H9 (cell line): ENCODE measurements at regions not wholly inside any gene's neighbourhood (a gene's known extent, or its start where the extent isn't known, plus 50 kb on each side); places are given as distances from the start of the nearest gene placed in this dataset.

Source experiments
- DNase-seq: peaks from one replicate; pipeline ENCODE4 v3.0.0-alpha.2; 2017
- H2AFZ ChIP-seq: one replicate; pipeline ENCODE4 v1.6.1; 2013; ENCODE audit warnings: mild to moderate bottlenecking, low read length, control low read depth, moderate library complexity
- H2AK5ac ChIP-seq: 2 replicates; pipeline ENCODE4 v1.6.1; 2013; ENCODE audit warnings: low read length, control low read depth, mixed read lengths; ENCODE audit not compliant: insufficient read length
- H2BK120ac ChIP-seq: one replicate; pipeline ENCODE4 v1.6.1; 2013; ENCODE audit warnings: low read depth, mild to moderate bottlenecking, low read length, control low read depth, inconsistent platforms; ENCODE audit not compliant: poor library complexity, severe bottlenecking
- H2BK12ac ChIP-seq: 2 replicates; pipeline ENCODE4 v1.6.1; 2013; ENCODE audit warnings: low read length, control low read depth, mixed read lengths, low read depth; ENCODE audit not compliant: insufficient read length
- H2BK15ac ChIP-seq: 2 replicates; pipeline ENCODE4 v1.6.1; 2013; ENCODE audit warnings: low read depth, low read length, control low read depth
- H2BK20ac ChIP-seq: one replicate; pipeline ENCODE4 v1.6.1; 2013; ENCODE audit warnings: low read depth, mild to moderate bottlenecking, low read length, control low read depth, inconsistent platforms; ENCODE audit not compliant: poor library complexity, severe bottlenecking
- H2BK5ac ChIP-seq: 2 replicates; pipeline ENCODE4 v1.6.1; 2013; ENCODE audit warnings: low read length, control low read depth, mixed read lengths; ENCODE audit not compliant: insufficient read length
- H3K14ac ChIP-seq: 2 replicates; pipeline ENCODE4 v1.6.1; 2013; ENCODE audit warnings: low read length, control low read depth; ENCODE audit not compliant: insufficient read depth
- H3K18ac ChIP-seq: 2 replicates; pipeline ENCODE4 v1.6.1; 2013; ENCODE audit warnings: low read depth, mild to moderate bottlenecking, mixed read lengths, low read length, control low read depth; ENCODE audit not compliant: insufficient read length
- H3K23ac ChIP-seq: 2 replicates; pipeline ENCODE4 v1.6.1; 2013; ENCODE audit warnings: low read length, control low read depth, mixed read lengths, low read depth; ENCODE audit not compliant: insufficient read length
- H3K23me2 ChIP-seq: 2 replicates; pipeline ENCODE4 v1.6.1; 2013; ENCODE audit warnings: low read depth, mild to moderate bottlenecking, mixed read lengths, low read length, control low read depth; ENCODE audit not compliant: insufficient read length, poor library complexity, severe bottlenecking
- H3K27ac ChIP-seq: 2 replicates; pipeline ENCODE4 v1.5.1; 2013; ENCODE audit warnings: low read length, control low read depth, mixed read lengths, low read depth; ENCODE audit not compliant: insufficient read length
- H3K27me3 ChIP-seq: 2 replicates; pipeline ENCODE4 v1.6.1; 2013; ENCODE audit warnings: low read length, control low read depth, inconsistent platforms; ENCODE audit not compliant: insufficient read depth
- H3K4ac ChIP-seq: 2 replicates; pipeline ENCODE4 v1.6.1; 2013; ENCODE audit warnings: low read depth, mild to moderate bottlenecking, control low read depth, inconsistent platforms, low read length, moderate library complexity
- H3K4me1 ChIP-seq: 2 replicates; pipeline ENCODE4 v1.6.1; 2013; ENCODE audit warnings: low read length, control low read depth, inconsistent platforms; ENCODE audit not compliant: insufficient read depth
- H3K4me2 ChIP-seq: 2 replicates; pipeline ENCODE4 v1.6.1; 2013; ENCODE audit warnings: low read length, control low read depth, mixed read lengths; ENCODE audit not compliant: insufficient read length, insufficient read depth
- H3K56ac ChIP-seq: 2 replicates; pipeline ENCODE4 v1.6.1; 2013; ENCODE audit warnings: low read depth, mild to moderate bottlenecking, mixed read lengths, low read length, control low read depth; ENCODE audit not compliant: insufficient read length
- H3K79me1 ChIP-seq: 2 replicates; pipeline ENCODE4 v1.6.1; 2013; ENCODE audit warnings: low read depth, mild to moderate bottlenecking, moderate library complexity, low read length, control low read depth, inconsistent platforms; ENCODE audit not compliant: insufficient read depth, poor library complexity, severe bottlenecking
- H3K79me2 ChIP-seq: 2 replicates; pipeline ENCODE4 v1.6.1; 2013; ENCODE audit warnings: low read length, control low read depth, inconsistent platforms; ENCODE audit not compliant: insufficient read depth
- H3K9ac ChIP-seq: 2 replicates; pipeline ENCODE4 v1.6.1; 2013; ENCODE audit warnings: low read length, control low read depth, mixed read lengths; ENCODE audit not compliant: insufficient read length; ENCODE audit errors: extremely low read depth
- H3K9me3 ChIP-seq: one replicate; pipeline ENCODE4 v1.6.1; 2013; ENCODE audit warnings: low read depth, low read length, inconsistent platforms; ENCODE audit not compliant: control insufficient read depth
- H3T11ph ChIP-seq: one replicate; pipeline ENCODE4 v1.6.1; 2013; ENCODE audit warnings: mild to moderate bottlenecking, low read length, control low read depth, inconsistent platforms
- H4K20me1 ChIP-seq: one replicate; pipeline ENCODE4 v1.6.1; 2013; ENCODE audit not compliant: control insufficient read depth, insufficient read length, insufficient read depth
- H4K5ac ChIP-seq: 2 replicates; pipeline ENCODE4 v1.6.1; 2013; ENCODE audit warnings: low read depth, mild to moderate bottlenecking, mixed read lengths, low read length, control low read depth; ENCODE audit not compliant: insufficient read length
- H4K8ac ChIP-seq: replicated peaks from 2 replicates; pipeline ENCODE4 v1.6.1; 2013; ENCODE audit warnings: low read length, control low read depth, mixed read lengths, low read depth; ENCODE audit not compliant: insufficient read length
- H4K91ac ChIP-seq: 2 replicates; pipeline ENCODE4 v1.6.1; 2013; ENCODE audit warnings: low read depth, mild to moderate bottlenecking, moderate library complexity, mixed read lengths, low read length, control low read depth; ENCODE audit not compliant: insufficient read length
- H3K27ac Mint-ChIP-seq, 3 experiments: 2 replicates in 2 of 3; 3 replicates in 1 of 3; pipeline ENCODE4 v1.8.0; 2020 to 2021; ENCODE audit warnings: mixed read lengths in 3 of 3, mild to moderate bottlenecking in 1 of 3, moderate library complexity in 1 of 3
- H3K27me3 Mint-ChIP-seq: 2 replicates; pipeline ENCODE4 v1.8.0; 2021; ENCODE audit warnings: low read depth, mild to moderate bottlenecking, moderate library complexity, mixed read lengths
- H3K36me3 Mint-ChIP-seq, 3 experiments: 2 replicates in 2 of 3; 3 replicates in 1 of 3; pipeline ENCODE4 v1.8.0; 2020 to 2021; ENCODE audit warnings: low read depth in 3 of 3, mixed read lengths in 3 of 3; ENCODE audit not compliant: insufficient read depth in 1 of 3
- H3K4me1 Mint-ChIP-seq, 2 experiments: 2 replicates each; pipeline ENCODE4 v1.8.0; 2020; ENCODE audit warnings: mixed read lengths in 2 of 2
- H3K4me3 Mint-ChIP-seq, 2 experiments: 2 replicates in 1 of 2; 3 replicates in 1 of 2; pipeline ENCODE4 v1.8.0; 2020 to 2021; ENCODE audit warnings: mild to moderate bottlenecking in 2 of 2, mixed read lengths in 2 of 2, moderate library complexity in 1 of 2
- H3K9me3 Mint-ChIP-seq, 2 experiments: 2 replicates in 1 of 2; 3 replicates in 1 of 2; pipeline ENCODE4 v1.8.0; 2020; ENCODE audit warnings: mild to moderate bottlenecking in 2 of 2, mixed read lengths in 2 of 2, moderate library complexity in 1 of 2
- WGBS: extraction: QIAGEN DNeasy Blood & Tissue Kit; methylation state at CpG from one replicate; pipeline ENCODE4 v1.1.7; 2013; ENCODE audit warnings: missing lambda C conversion rate, low lambda C conversion rate, mixed read lengths; ENCODE audit not compliant: insufficient read length; ENCODE audit errors: extremely low coverage; 5-methylcytosine and 5-hydroxymethylcytosine counted together
- TF ChIP-seq, protein P1 (sequence below): fragments of 200-600 bp; sonication (generic); conservative IDR thresholded peaks from 3 replicates; pipeline ENCODE4 v1.8.0; 2021; ENCODE audit warnings: antibody characterized with exemption, mild to moderate bottlenecking

DNA sequence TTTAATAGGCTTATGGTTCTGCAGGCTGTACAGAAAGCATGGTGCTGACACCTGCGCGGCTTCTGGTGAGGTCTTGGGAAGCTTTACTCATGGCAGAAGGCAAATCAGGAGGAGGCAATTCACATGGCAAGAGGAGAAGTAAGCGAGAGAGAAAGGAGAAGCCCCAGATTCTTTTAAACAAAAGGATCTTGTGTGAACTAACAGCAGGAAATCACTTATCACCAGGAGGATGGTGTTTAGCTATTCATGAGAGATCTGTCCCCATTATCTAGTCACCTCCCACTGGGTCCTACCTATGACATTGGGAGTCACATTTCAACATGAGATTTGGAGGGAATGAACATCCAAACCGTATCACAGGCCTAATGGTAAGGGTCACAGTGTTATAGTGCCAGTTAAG lies 678.0 kb upstream of the KCND2 start:
- Histone ChIP-seq H4K5ac (no peak overlapping the region), H3K9ac (no peak overlapping the region), H2BK120ac (no peak overlapping the region), H4K20me1 (no peaks in the 10 kb centered on the region), H3K18ac (no peak overlapping the region), H2AFZ (no peak overlapping the region), H3K79me1 (no peaks in the 10 kb centered on the region), H3K14ac (no peak overlapping the region), H2BK20ac (no peak overlapping the region), H3K27me3 (no peaks in the 10 kb centered on the region), H2AK5ac (no peak overlapping the region), H2BK15ac (no peak overlapping the region), H2BK5ac (no peak overlapping the region), H3K27ac (no peak overlapping the region), H2BK12ac (no peak overlapping the region), H3K4me2 (no peak overlapping the region), H3K23ac (no peak overlapping the region), H3K56ac (no peak overlapping the region), H3K4me1 (peaks cover 3% of the 10 kb centered on the region), H3K4ac (no peak overlapping the region), H3K23me2 (no peaks in the 10 kb centered on the region), H3K9me3 (no peaks in the 10 kb centered on the region), H3T11ph (peak overlapping the region; percentile 67), H3K79me2 (no peaks in the 10 kb centered on the region), H4K91ac (no peak overlapping the region), H4K8ac (no peak overlapping the region)
- H3K36me3 Mint-ChIP-seq: peaks cover 0 to 3% (median 3%) of the 10 kb centered on the region in 3 experiments; a peak in 3 of 7 replicates
- TF ChIP-seq, protein P1, sequence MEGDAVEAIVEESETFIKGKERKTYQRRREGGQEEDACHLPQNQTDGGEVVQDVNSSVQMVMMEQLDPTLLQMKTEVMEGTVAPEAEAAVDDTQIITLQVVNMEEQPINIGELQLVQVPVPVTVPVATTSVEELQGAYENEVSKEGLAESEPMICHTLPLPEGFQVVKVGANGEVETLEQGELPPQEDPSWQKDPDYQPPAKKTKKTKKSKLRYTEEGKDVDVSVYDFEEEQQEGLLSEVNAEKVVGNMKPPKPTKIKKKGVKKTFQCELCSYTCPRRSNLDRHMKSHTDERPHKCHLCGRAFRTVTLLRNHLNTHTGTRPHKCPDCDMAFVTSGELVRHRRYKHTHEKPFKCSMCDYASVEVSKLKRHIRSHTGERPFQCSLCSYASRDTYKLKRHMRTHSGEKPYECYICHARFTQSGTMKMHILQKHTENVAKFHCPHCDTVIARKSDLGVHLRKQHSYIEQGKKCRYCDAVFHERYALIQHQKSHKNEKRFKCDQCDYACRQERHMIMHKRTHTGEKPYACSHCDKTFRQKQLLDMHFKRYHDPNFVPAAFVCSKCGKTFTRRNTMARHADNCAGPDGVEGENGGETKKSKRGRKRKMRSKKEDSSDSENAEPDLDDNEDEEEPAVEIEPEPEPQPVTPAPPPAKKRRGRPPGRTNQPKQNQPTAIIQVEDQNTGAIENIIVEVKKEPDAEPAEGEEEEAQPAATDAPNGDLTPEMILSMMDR: no peak
- H3K4me1 Mint-ChIP-seq: peaks cover 18 to 30% of the 10 kb centered on the region in 2 experiments
- H3K27ac Mint-ChIP-seq: peak overlapping the region in 2 of 3 experiments; percentile 10 to 72; a peak in 3 of 7 replicates
- WGBS: no CpG with 5 or more reads among the region's 4 CpGs
- H3K4me3 Mint-ChIP-seq: no peak overlapping the region
- peak; percentile 45 for DNase-seq
- H3K27me3 Mint-ChIP-seq: no peaks in the 10 kb centered on the region
- peaks cover 2 to 3% of the 10 kb centered on the region in 2 experiments; a peak in 3 of 5 replicates for H3K9me3 Mint-ChIP-seq
